Small intestine (tissue), 7 donors: ENCODE measurements at regions not wholly inside any gene's neighbourhood (a gene's known extent, or its start where the extent isn't known, plus 50 kb on each side); places are given as distances from the start of the nearest gene placed in this dataset.

Experiments used
- DNase-seq, 2 donors: peaks; one replicate each; pipeline versions ENCODE4 v3.0.0 to v3.0.0-alpha.2; 2013
- FAIRE-seq: peaks from 2 replicates; lab custom pipeline; 2012; peaks lifted over from hg19 to GRCh38; lab: Jason Lieb, UNC
- H3K27ac ChIP-seq, 3 donors: one replicate each; pipeline ENCODE4 v1.5.1; 2013; ENCODE audit warnings: low read length in 2 of 3, mild to moderate bottlenecking in 2 of 3, control low read depth in 1 of 3, inconsistent platforms in 1 of 3, low read depth in 1 of 3, moderate library complexity in 1 of 3
- H3K27me3 ChIP-seq, 3 donors: one replicate each; pipeline ENCODE4 v1.6.1; 2013; ENCODE audit warnings: low read length in 3 of 3, inconsistent platforms in 1 of 3; ENCODE audit not compliant: control insufficient read depth in 3 of 3, insufficient read depth in 3 of 3
- H3K36me3 ChIP-seq, 3 donors: one replicate each; pipeline ENCODE4 v1.6.1; 2013; ENCODE audit warnings: low read length in 3 of 3, inconsistent platforms in 1 of 3, low read depth in 1 of 3, mild to moderate bottlenecking in 1 of 3, moderate library complexity in 1 of 3; ENCODE audit not compliant: control insufficient read depth in 3 of 3, insufficient read depth in 2 of 3
- H3K4me1 ChIP-seq, 3 donors: one replicate each; pipeline ENCODE4 v1.6.1; 2013; ENCODE audit warnings: low read length in 2 of 3, inconsistent platforms in 1 of 3, low read depth in 1 of 3, mild to moderate bottlenecking in 1 of 3, moderate library complexity in 1 of 3; ENCODE audit not compliant: control insufficient read depth in 3 of 3, insufficient read depth in 2 of 3
- H3K4me3 ChIP-seq, 3 donors: one replicate each; pipeline ENCODE4 v1.5.1; 2013; ENCODE audit warnings: low read length in 3 of 3, control low read depth in 1 of 3, inconsistent platforms in 1 of 3, low read depth in 1 of 3, mild to moderate bottlenecking in 1 of 3, moderate library complexity in 1 of 3
- H3K9me3 ChIP-seq, 2 donors: one replicate each; pipeline ENCODE4 v1.6.1; 2013; ENCODE audit warnings: low read depth in 1 of 2, low read length in 1 of 2; ENCODE audit not compliant: control insufficient read depth in 2 of 2, insufficient read depth in 1 of 2
- WGBS, 3 donors: extraction: QIAGEN DNeasy Blood & Tissue Kit; methylation state at CpG; one replicate each; pipeline ENCODE4 v1.1.7; 2013; 5-methylcytosine and 5-hydroxymethylcytosine counted together
- donor health status: healthy with polysubstance abuse.
- donor health status: control.
- donor health status: control.
- donor health status: Bipolar disorder and iron deficiency.
- donor health status: healthy.

DNA sequence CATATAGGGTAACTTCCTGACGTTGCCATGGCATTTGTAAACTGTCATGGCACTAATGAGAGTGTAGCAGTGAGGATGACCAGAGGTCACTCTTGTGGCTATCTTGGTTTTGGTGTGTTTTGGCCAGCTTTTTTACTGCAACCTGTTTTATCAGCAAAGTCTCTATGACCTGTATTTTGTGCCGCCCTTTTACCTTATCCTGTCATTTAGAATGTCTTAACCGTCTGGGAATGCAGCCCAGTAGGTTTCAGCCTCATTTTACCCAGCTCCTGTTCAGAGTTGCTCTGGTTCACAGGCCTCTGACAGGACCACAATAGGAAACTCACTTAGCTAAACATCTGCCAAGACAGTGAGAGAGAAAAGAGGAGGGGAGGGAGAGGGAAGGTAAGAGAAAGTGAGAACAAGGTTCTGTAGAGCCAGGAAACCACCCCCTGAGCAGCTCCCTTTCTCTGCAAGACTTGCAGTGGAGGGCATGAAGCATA, 64.8 kb upstream of the PLEKHG3 start:
- 8 to 52% (median 21%) methylated on average over 3 of the region's 3 CpGs for WGBS, 3 donors
- H3K4me1 ChIP-seq, result peaks cover 0 to 20% (median 0%) of the 10 kb centered on the region in 3 donors
- peak overlapping the region in 1 of 3 donors; percentile 30 for H3K27ac ChIP-seq
- DNase-seq, result peak in 1 of 2 donors; percentile 50
- no peaks in the 10 kb centered on the region for H3K9me3 ChIP-seq
- no peak for FAIRE-seq
- no peak overlapping the region for H3K4me3 ChIP-seq
- H3K36me3 ChIP-seq, result no peaks in the 10 kb centered on the region
- no peaks in the 10 kb centered on the region for H3K27me3 ChIP-seq

- WGBS, 3 donors, result 92 to 96% (median 93%) methylated on average over 1 of the region's 1 CpG
- no peak overlapping the region for H3K4me3 ChIP-seq
- no peaks in the 10 kb centered on the region for H3K27me3 ChIP-seq
- no peak for FAIRE-seq
- no peaks in the 10 kb centered on the region for H3K36me3 ChIP-seq
- no peak for DNase-seq
- H3K9me3 ChIP-seq, result no peaks in the 10 kb centered on the region
- H3K4me1 ChIP-seq, result peaks cover 0 to 24% (median 0%) of the 10 kb centered on the region in 3 donors
- no peak overlapping the region for H3K27ac ChIP-seq
These were observed 63.4 kb upstream of the PLEKHG3 start for GRCh38 chr14:64640839-64641238.

DNA sequence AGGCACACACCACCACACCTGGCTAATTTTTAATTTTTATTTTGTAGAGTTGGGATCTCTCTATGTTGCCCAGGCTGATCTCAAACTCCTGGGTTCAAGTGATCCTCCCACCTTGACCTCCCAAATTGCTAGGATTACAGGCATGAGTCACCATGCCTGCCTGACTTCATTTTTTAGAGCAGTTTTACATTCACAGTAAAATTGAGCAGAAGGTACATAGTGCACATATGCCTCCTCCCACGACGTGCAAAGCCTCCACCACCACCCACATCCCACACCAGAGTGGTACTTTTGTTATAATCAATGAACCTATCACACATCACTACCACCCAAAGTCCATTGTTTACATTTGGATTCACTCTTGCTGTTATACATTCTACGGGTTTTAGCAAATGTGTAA, 62.5 kb upstream of the PLEKHG3 start:
- H3K9me3 ChIP-seq, result no peaks in the 10 kb centered on the region
- no peaks in the 10 kb centered on the region for H3K27me3 ChIP-seq
- WGBS, 3 donors, result 65 to 71% (median 70%) methylated on average over 3 of the region's 3 CpGs
- no peaks in the 10 kb centered on the region for H3K36me3 ChIP-seq
- no peak for DNase-seq
- FAIRE-seq, result no peak
- no peak overlapping the region for H3K27ac ChIP-seq
- peaks cover 0 to 19% (median 0%) of the 10 kb centered on the region in 3 donors for H3K4me1 ChIP-seq
- H3K4me3 ChIP-seq, result no peak overlapping the region

DNA sequence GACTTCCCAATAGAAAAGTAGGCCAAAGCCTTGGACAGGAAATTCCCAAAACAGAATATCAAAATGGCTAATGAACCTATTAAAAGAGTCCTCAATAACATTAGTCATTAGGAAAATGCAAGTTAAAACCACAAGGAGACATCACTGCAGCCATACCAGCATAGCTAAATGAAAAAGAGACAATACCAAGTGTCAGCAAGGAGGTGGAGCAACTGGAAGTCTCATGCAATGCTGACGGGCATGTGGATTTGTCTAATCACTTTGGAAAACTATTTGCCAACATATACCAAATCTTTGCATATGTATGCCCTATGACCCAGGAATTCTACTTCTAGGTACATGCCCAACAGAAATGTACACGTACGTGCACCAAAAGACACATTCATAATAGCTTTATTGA, 60.5 kb upstream of the PLEKHG3 start:
- Histone ChIP-seq H3K27me3 (no peaks in the 10 kb centered on the region), H3K4me3 (no peak overlapping the region), H3K4me1 (peaks cover 0 to 16% (median 0%) of the 10 kb centered on the region in 3 donors), H3K27ac (no peak overlapping the region), H3K36me3 (no peaks in the 10 kb centered on the region), H3K9me3 (no peaks in the 10 kb centered on the region)
- FAIRE-seq (no peak), DNase-seq (no peak)
- 86 to 95% (median 94%) methylated on average over 3 of the region's 3 CpGs for WGBS, 3 donors

GRCh38 chr14:64644629-64645028, 59.6 kb upstream of the PLEKHG3 start:
- no peak for FAIRE-seq
- Histone ChIP-seq H3K27me3 (no peaks in the 10 kb centered on the region), H3K4me3 (no peak overlapping the region), H3K27ac (peak overlapping the region in 2 of 3 donors; percentile 70 to 72), H3K36me3 (no peaks in the 10 kb centered on the region), H3K9me3 (no peaks in the 10 kb centered on the region), H3K4me1 (peaks cover 0 to 8% (median 0%) of the 10 kb centered on the region in 3 donors)
- DNase-seq, result no peak
- WGBS, 3 donors, result 87 to 92% (median 92%) methylated on average over 8 of the region's 8 CpGs

DNA sequence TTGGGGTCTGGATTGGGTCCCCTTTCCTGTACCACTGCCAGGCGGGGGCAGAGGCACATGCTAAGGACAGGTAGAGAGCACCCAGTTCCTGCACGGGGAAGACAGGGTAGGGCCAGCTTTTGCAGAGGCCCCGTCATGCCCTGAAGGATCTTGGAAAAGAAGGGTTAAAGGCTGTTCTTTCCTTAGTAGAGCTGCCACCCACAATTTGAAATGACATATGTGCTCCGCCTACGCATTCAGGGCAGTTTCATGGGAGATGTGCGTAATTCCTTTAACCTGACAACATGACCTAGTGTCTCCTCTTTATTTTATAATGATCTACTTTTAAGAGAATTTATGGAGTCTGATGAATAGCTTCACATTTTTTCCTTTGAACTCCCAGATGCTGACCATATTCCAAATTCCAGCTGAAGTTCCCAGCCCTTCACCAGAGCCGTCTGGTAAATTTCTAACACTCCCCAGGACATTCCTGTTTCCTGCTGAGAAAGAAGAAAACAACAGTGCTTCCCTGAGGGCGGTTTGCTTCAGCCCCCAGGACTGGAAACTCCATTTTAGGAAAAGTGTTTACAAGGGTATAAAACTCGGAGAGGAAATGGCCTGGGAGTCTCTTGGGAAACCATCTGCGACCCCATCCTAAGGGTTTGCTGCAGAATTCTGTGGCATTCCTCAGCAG, 58.9 kb upstream of the PLEKHG3 start:
- peak overlapping the region in 2 of 3 donors; percentile 70 to 72 for H3K27ac ChIP-seq
- H3K4me1 ChIP-seq, result peaks cover 0 to 5% (median 0%) of the 10 kb centered on the region in 3 donors
- no peaks in the 10 kb centered on the region for H3K27me3 ChIP-seq
- FAIRE-seq (no peak), DNase-seq (peak in 1 of 2 donors; percentile 37)
- 65 to 80% (median 76%) methylated on average over 10 of the region's 10 CpGs for WGBS, 3 donors
- no peak overlapping the region for H3K4me3 ChIP-seq
- H3K36me3 ChIP-seq, result no peaks in the 10 kb centered on the region
- H3K9me3 ChIP-seq, result no peaks in the 10 kb centered on the region

- WGBS, 3 donors, result 73 to 89% (median 84%) methylated on average over 5 of the region's 5 CpGs
- no peaks in the 10 kb centered on the region for H3K27me3 ChIP-seq
- no peaks in the 10 kb centered on the region for H3K36me3 ChIP-seq
- no peak for FAIRE-seq
- no peak for DNase-seq
- H3K9me3 ChIP-seq, result no peaks in the 10 kb centered on the region
- peaks cover 0 to 5% (median 0%) of the 10 kb centered on the region in 3 donors for H3K4me1 ChIP-seq
- no peak overlapping the region for H3K4me3 ChIP-seq
- peak overlapping the region in 1 of 3 donors; percentile 70 for H3K27ac ChIP-seq
These were observed 58.1 kb upstream of the PLEKHG3 start for GRCh38 chr14:64646103-64646502.

- FAIRE-seq, result no peak
- WGBS, 3 donors, result 71 to 82% (median 76%) methylated on average over 12 to 13 of the region's 13 CpGs
- Histone ChIP-seq H3K9me3 (no peaks in the 10 kb centered on the region), H3K4me3 (no peak overlapping the region), H3K27ac (no peak overlapping the region), H3K27me3 (no peaks in the 10 kb centered on the region), H3K36me3 (no peaks in the 10 kb centered on the region), H3K4me1 (peaks cover 0 to 5% (median 0%) of the 10 kb centered on the region in 3 donors)
- DNase-seq, result no peak
These were observed 54.7 kb upstream of the PLEKHG3 start for GRCh38 chr14:64649383-64649998.
